Endothelial cell of umbilical vein (primary cell): ENCODE measurements at regions not wholly inside any gene's neighbourhood (a gene's known extent, or its start where the extent isn't known, plus 50 kb on each side); places are given as distances from the start of the nearest gene placed in this dataset.

Source experiments
- BruUV-seq: library from RNA; stranded (reverse); fragments of 400-500 nt; replicated peaks from 2 replicates; lab custom pipeline; 2021; lab: Mats Ljungman, UMichigan
- CTCF ChIA-PET: fragments of 300-600, 350-600 bp; sonication (Branson Sonifier 250); formaldehyde crosslinking; loops from one replicate; lab custom pipeline; 2021; ENCODE audit warnings: antibody characterized with exemption, inconsistent platforms; lab: Charles Lee
- POLR2A ChIA-PET: fragments of 300-600, 350-600 bp; sonication (Branson Sonifier 250); formaldehyde crosslinking; loops from one replicate; lab custom pipeline; 2021; ENCODE audit warnings: antibody characterized with exemption, inconsistent platforms; lab: Charles Lee
- DNase-seq: peaks from one replicate; pipeline ENCODE4 v3.0.0-alpha.2; 2011; ENCODE audit warnings: low read depth, low spot score
- FAIRE-seq: peaks from 2 replicates; lab custom pipeline; 2011; peaks lifted over from hg19 to GRCh38; lab: Jason Lieb, UNC
- H2AFZ ChIP-seq: 2 replicates; pipeline ENCODE4 v1.6.0; 2012; ENCODE audit warnings: low read depth, low read length, control low read depth, inconsistent platforms
- H3K27ac ChIP-seq: 2 replicates; pipeline ENCODE4 v1.5.1; 2011; ENCODE audit warnings: low read depth, mild to moderate bottlenecking, control low read depth, low read length, moderate library complexity; ENCODE audit not compliant: insufficient read depth
- H3K27me3 ChIP-seq, 2 experiments: 2 replicates each; pipeline versions ENCODE4 v1.6.0 to v1.6.1; 2011; ENCODE audit warnings: low read length in 2 of 2, mixed read lengths in 1 of 2; ENCODE audit not compliant: control insufficient read depth in 2 of 2, insufficient read depth in 2 of 2
- H3K36me3 ChIP-seq, 2 experiments: 2 replicates in 1 of 2; 3 replicates in 1 of 2; pipeline ENCODE4 v1.5.1; 2011; ENCODE audit warnings: low read length in 2 of 2, mild to moderate bottlenecking in 1 of 2, moderate library complexity in 1 of 2; ENCODE audit not compliant: control insufficient read depth in 2 of 2, insufficient read depth in 2 of 2; ENCODE audit errors: extremely low read depth in 1 of 2
- H3K4me1 ChIP-seq: 3 replicates; pipeline ENCODE4 v1.5.1; 2011; ENCODE audit warnings: mild to moderate bottlenecking, low read length; ENCODE audit not compliant: control insufficient read depth, insufficient read depth; ENCODE audit errors: extremely low read depth
- H3K4me2 ChIP-seq: 2 replicates; pipeline ENCODE4 v1.6.1; 2011; ENCODE audit warnings: low read length, control low read depth, mixed read lengths; ENCODE audit not compliant: insufficient read depth
- H3K4me3 ChIP-seq, 3 experiments: fragments of 200-600 bp in 1 of 3; sonication (generic), shearing (Covaris generic) in 1 of 3; replicated peaks in 1 of 3; 2 replicates each; pipeline ENCODE4 v1.5.1; 2011 to 2016; ENCODE audit warnings: control low read depth in 3 of 3, low read length in 3 of 3, mild to moderate bottlenecking in 2 of 3, inconsistent platforms in 1 of 3, low read depth in 1 of 3, moderate library complexity in 1 of 3; ENCODE audit not compliant: insufficient read depth in 1 of 3
- H3K79me2 ChIP-seq: 2 replicates; pipeline ENCODE4 v1.6.0; 2012; ENCODE audit warnings: low read length, inconsistent platforms; ENCODE audit not compliant: control insufficient read depth, insufficient read depth
- H3K9ac ChIP-seq: replicated peaks from 2 replicates; pipeline ENCODE3; 2011; ENCODE audit warnings: low read length, control low read depth; ENCODE audit not compliant: insufficient read depth; ENCODE audit errors: extremely low read depth
- H3K9me1 ChIP-seq: replicated peaks from 3 replicates; pipeline ENCODE4 v1.6.0; 2011; ENCODE audit warnings: mild to moderate bottlenecking, low read length; ENCODE audit not compliant: control insufficient read depth, insufficient read depth; ENCODE audit errors: extremely low read depth
- H3K9me3 ChIP-seq: replicated peaks from 2 replicates; pipeline ENCODE4 v1.5.1; 2012; ENCODE audit warnings: low read length, inconsistent platforms; ENCODE audit not compliant: control insufficient read depth, insufficient read depth
- H4K20me1 ChIP-seq: replicated peaks from 2 replicates; pipeline ENCODE3; 2011; ENCODE audit warnings: mild to moderate bottlenecking, low read length; ENCODE audit not compliant: control insufficient read depth, insufficient read depth; ENCODE audit errors: extremely low read depth
- CTCF ChIP-seq, 2 donors: IDR thresholded peaks; 1 replicate in 1 of 2; 2 replicates in 1 of 2; pipeline ENCODE4 v1.5.1; 2011; ENCODE audit warnings: low read length in 2 of 2, mild to moderate bottlenecking in 2 of 2, moderate library complexity in 2 of 2, control low read depth in 1 of 2, inconsistent platforms in 1 of 2, low read depth in 1 of 2; ENCODE audit not compliant: insufficient read depth in 1 of 2; ENCODE audit errors: extremely low read depth in 1 of 2
- EZH2 ChIP-seq: IDR thresholded peaks from 2 replicates; pipeline ENCODE4 v1.6.1; 2012; ENCODE audit warnings: borderline replicate concordance, low read depth, mild to moderate bottlenecking, moderate library complexity, low read length, inconsistent platforms; ENCODE audit not compliant: severe bottlenecking
- FOS ChIP-seq: IDR thresholded peaks from 2 replicates; pipeline ENCODE4 v1.6.1; 2011; ENCODE audit warnings: mild to moderate bottlenecking, low read length, moderate library complexity, borderline replicate concordance; ENCODE audit not compliant: insufficient read depth
- GATA2 ChIP-seq: IDR thresholded peaks from 2 replicates; pipeline ENCODE4 v1.7.0; 2011; ENCODE audit warnings: low read depth, mild to moderate bottlenecking, moderate library complexity, mixed read lengths, low read length; ENCODE audit not compliant: insufficient read length, insufficient read depth
- JUN ChIP-seq: IDR thresholded peaks from 2 replicates; pipeline ENCODE4 v1.6.1; 2011; ENCODE audit warnings: borderline replicate concordance, low read depth; ENCODE audit not compliant: insufficient read length, insufficient read depth
- MAX ChIP-seq: IDR thresholded peaks from 2 replicates; pipeline ENCODE4 v1.6.1; 2011; ENCODE audit not compliant: insufficient read depth, insufficient read length
- dilution Hi-C: fragments of 300-500 bp; cut with MboI; formaldehyde crosslinking; loops from one replicate; pipeline ENCODE4 v1.15.0; 2019; ENCODE audit warnings: low sequenced_read_pairs; ENCODE audit not compliant: extremely low pct_ligation_motif_present
- intact Hi-C: fragments of 100-400 bp; cut with micrococcal nuclease; formaldehyde crosslinking; loops from one replicate; pipeline ENCODE4 v1.10.0; 2022

- Histone ChIP-seq H3K4me3 (no peak overlapping the region), H3K27ac (no peak overlapping the region), H3K9me1 (no peaks in the 10 kb centered on the region), H3K36me3 (no peaks in the 10 kb centered on the region), H3K4me1 (no peaks in the 10 kb centered on the region), H3K9ac (no peak overlapping the region), H3K4me2 (no peak overlapping the region), H2AFZ (no peak overlapping the region), H4K20me1 (no peaks in the 10 kb centered on the region), H3K27me3 (peaks cover 4 to 5% of the 10 kb centered on the region in 2 experiments), H3K9me3 (no peaks in the 10 kb centered on the region), H3K79me2 (no peaks in the 10 kb centered on the region)
- CTCF ChIA-PET: no interaction called here
- BruUV-seq: no TSS peak
- intact Hi-C loops: no loop called here
- TF ChIP-seq GATA2: no peak
- no peak for TF ChIP-seq MAX
- no peak for TF ChIP-seq FOS
- TF ChIP-seq CTCF (IDR thresholded peaks at IDR 0.05; ENCODE audit: extremely low read depth in 1 of 2, insufficient read depth in 1 of 2, low read depth in 1 of 2, low read length in 2 of 2): no peak
- no peak for TF ChIP-seq JUN
- no peak for TF ChIP-seq EZH2
- POLR2A ChIA-PET: no interaction called here
- DNase-seq: no peak
- FAIRE-seq: no peak
- dilution Hi-C loops: no loop called here
Observed at GRCh38 chr9:95580812-95581761, 64.3 kb upstream of the PTCH1 start.
